HG03108 (cell line): ENCODE measurements at regions not wholly inside any gene's neighbourhood (a gene's known extent, or its start where the extent isn't known, plus 50 kb on each side); places are given as distances from the start of the nearest gene placed in this dataset.
"Not testable (repeated sequence)": the region's sequence is repeated elsewhere in the genome, so short reads cannot be mapped to it uniquely, and the experiment has no call there.

Experiments
- ATAC-seq: cut with Tn5 transposase; IDR thresholded peaks from one replicate; pipeline ENCODE4 v1.9.1; 2021; ENCODE audit warnings: moderate library complexity; ENCODE audit not compliant: unreplicated experiment

- no peak for ATAC-seq
Observed at GRCh38 chr4:26233350-26233749, 87.5 kb upstream of the RBPJ start.

GRCh38 chr4:26235500-26235899, 85.3 kb upstream of the RBPJ start:
- ATAC-seq = no peak

GRCh38 chr4:26237916-26238315, 82.9 kb upstream of the RBPJ start:
- ATAC-seq = no peak

- ATAC-seq = no peak
Observed at GRCh38 chr4:26238426-26238777, 82.4 kb upstream of the RBPJ start.

- no peak for ATAC-seq
Observed at GRCh38 chr4:26238778-26239679, 81.8 kb upstream of the RBPJ start.

GRCh38 chr4:26239801-26240200, 81.0 kb upstream of the RBPJ start:
- ATAC-seq = no peak

GRCh38 chr4:26241179-26241578, 79.6 kb upstream of the RBPJ start:
- ATAC-seq = no peak

- no peak for ATAC-seq
Observed at GRCh38 chr4:26242451-26242850, 78.4 kb upstream of the RBPJ start.

GRCh38 chr4:26244138-26244537, 76.7 kb upstream of the RBPJ start:
- not testable (repeated sequence) for ATAC-seq

GRCh38 chr4:26248647-26249046, 72.2 kb upstream of the RBPJ start:
- no peak for ATAC-seq

- ATAC-seq = peak; percentile 40
Observed at GRCh38 chr4:26252349-26253025, 68.3 kb upstream of the RBPJ start.

- ATAC-seq = no peak
Observed at GRCh38 chr4:26253968-26254367, 66.8 kb upstream of the RBPJ start.

GRCh38 chr4:26255989-26256388, 64.8 kb upstream of the RBPJ start:
- ATAC-seq = no peak

- not testable (repeated sequence) for ATAC-seq
Observed at GRCh38 chr4:26257444-26257843, 63.4 kb upstream of the RBPJ start.

GRCh38 chr4:26257850-26258249, 63.0 kb upstream of the RBPJ start:
- ATAC-seq = no peak

- ATAC-seq = no peak
Observed at GRCh38 chr4:26260571-26260970, 60.2 kb upstream of the RBPJ start.

GRCh38 chr4:26261405-26261804, 59.4 kb upstream of the RBPJ start:
- ATAC-seq = no peak

- no peak for ATAC-seq
Observed at GRCh38 chr4:26263165-26263564, 57.6 kb upstream of the RBPJ start.

- ATAC-seq = no peak
Observed at GRCh38 chr4:26264109-26264508, 56.7 kb upstream of the RBPJ start.

- no peak for ATAC-seq
Observed at GRCh38 chr4:26267087-26267486, 53.7 kb upstream of the RBPJ start.

GRCh38 chr4:26268246-26268645, 52.6 kb upstream of the RBPJ start:
- ATAC-seq = no peak

- ATAC-seq = no peak
Observed at GRCh38 chr4:26269038-26269437, 51.8 kb upstream of the RBPJ start.
